C4-2B (cell line): ENCODE measurements at regions not wholly inside any gene's neighbourhood (a gene's known extent, or its start where the extent isn't known, plus 50 kb on each side); places are given as distances from the start of the nearest gene placed in this dataset.

Experiments
- ZFX ChIP-seq: fragments of 450-650 bp; IDR thresholded peaks from 2 replicates; pipeline ENCODE4 v1.6.1; 2017
- TF ChIP-seq, protein P1 (sequence below): fragments of 450-650 bp; conservative IDR thresholded peaks from 2 replicates; pipeline ENCODE4 v1.5.1; 2017; ENCODE audit warnings: mild to moderate bottlenecking

DNA sequence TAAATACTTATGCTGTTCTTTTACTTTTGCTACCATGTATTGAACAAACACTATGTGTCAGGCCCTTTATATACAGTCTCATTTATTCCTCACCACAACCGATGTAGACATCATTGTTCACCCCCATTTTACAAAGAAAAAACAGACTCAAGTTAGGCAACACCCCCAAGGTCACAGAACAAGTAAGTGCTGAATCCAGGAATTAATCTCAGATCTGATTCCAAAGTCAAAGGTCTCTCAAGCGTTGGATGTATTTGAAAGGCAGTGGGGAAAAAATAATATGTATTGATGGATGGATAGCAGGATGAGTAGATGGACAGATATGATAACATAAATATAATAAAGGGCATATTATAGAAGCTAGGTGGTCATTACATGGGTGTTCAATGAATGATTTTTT lies 85.1 kb upstream of the VLDLR start:
- TF ChIP-seq, protein P1, sequence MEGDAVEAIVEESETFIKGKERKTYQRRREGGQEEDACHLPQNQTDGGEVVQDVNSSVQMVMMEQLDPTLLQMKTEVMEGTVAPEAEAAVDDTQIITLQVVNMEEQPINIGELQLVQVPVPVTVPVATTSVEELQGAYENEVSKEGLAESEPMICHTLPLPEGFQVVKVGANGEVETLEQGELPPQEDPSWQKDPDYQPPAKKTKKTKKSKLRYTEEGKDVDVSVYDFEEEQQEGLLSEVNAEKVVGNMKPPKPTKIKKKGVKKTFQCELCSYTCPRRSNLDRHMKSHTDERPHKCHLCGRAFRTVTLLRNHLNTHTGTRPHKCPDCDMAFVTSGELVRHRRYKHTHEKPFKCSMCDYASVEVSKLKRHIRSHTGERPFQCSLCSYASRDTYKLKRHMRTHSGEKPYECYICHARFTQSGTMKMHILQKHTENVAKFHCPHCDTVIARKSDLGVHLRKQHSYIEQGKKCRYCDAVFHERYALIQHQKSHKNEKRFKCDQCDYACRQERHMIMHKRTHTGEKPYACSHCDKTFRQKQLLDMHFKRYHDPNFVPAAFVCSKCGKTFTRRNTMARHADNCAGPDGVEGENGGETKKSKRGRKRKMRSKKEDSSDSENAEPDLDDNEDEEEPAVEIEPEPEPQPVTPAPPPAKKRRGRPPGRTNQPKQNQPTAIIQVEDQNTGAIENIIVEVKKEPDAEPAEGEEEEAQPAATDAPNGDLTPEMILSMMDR: no peak
- no peak for TF ChIP-seq ZFX
